Stimulated activated CD4-positive, alpha-beta T cell treated with anti-CD3 and anti-CD28 coated beads, Interleukin-4, amount 100 ng/mL, for 4 hours (primary cell): ENCODE measurements at regions not wholly inside any gene's neighbourhood (a gene's known extent, or its start where the extent isn't known, plus 50 kb on each side); places are given as distances from the start of the nearest gene placed in this dataset.

ENCODE experiments used
- DNase-seq, 2 experiments: peaks; one replicate each; pipeline ENCODE4 v3.0.0-alpha.2; 2020

- DNase-seq: no peak
These were observed 172.4 kb upstream of the SOX5 start for GRCh38 chr12:24121911-24122310.

GRCh38 chr12:24118668-24119067, 169.2 kb upstream of the SOX5 start:
- DNase-seq: no peak

- no peak for DNase-seq
These were observed 167.1 kb upstream of the SOX5 start for GRCh38 chr12:24116548-24116947.

GRCh38 chr12:24113701-24114100, 164.2 kb upstream of the SOX5 start:
- DNase-seq: no peak

- DNase-seq: no peak
These were observed 162.1 kb upstream of the SOX5 start for GRCh38 chr12:24111616-24112015.

- no peak for DNase-seq
These were observed 161.6 kb upstream of the SOX5 start for GRCh38 chr12:24111086-24111485.

- DNase-seq: no peak
These were observed 160.0 kb upstream of the SOX5 start for GRCh38 chr12:24109381-24110039.

GRCh38 chr12:24102676-24103075, 153.2 kb upstream of the SOX5 start:
- no peak for DNase-seq

GRCh38 chr12:24099576-24099975, 150.1 kb upstream of the SOX5 start:
- no peak for DNase-seq

GRCh38 chr12:24095245-24095644, 145.8 kb upstream of the SOX5 start:
- no peak for DNase-seq

GRCh38 chr12:24089510-24089890, 140.0 kb upstream of the SOX5 start:
- no peak for DNase-seq

- DNase-seq: no peak
These were observed 139.5 kb upstream of the SOX5 start for GRCh38 chr12:24088751-24089509.

GRCh38 chr12:24087294-24087693, 137.8 kb upstream of the SOX5 start:
- DNase-seq: no peak

GRCh38 chr12:24084800-24085199, 135.3 kb upstream of the SOX5 start:
- DNase-seq: no peak

- DNase-seq: no peak
These were observed 134.4 kb upstream of the SOX5 start for GRCh38 chr12:24083838-24084237.

- DNase-seq: no peak
These were observed 132.1 kb upstream of the SOX5 start for GRCh38 chr12:24081606-24082005.

GRCh38 chr12:24081092-24081529, 131.6 kb upstream of the SOX5 start:
- DNase-seq: no peak

- DNase-seq: no peak
These were observed 131.0 kb upstream of the SOX5 start for GRCh38 chr12:24080465-24080864.

- DNase-seq: no peak
These were observed 129.6 kb upstream of the SOX5 start for GRCh38 chr12:24079083-24079482.

GRCh38 chr12:24078318-24078765, 128.9 kb upstream of the SOX5 start:
- no peak for DNase-seq

GRCh38 chr12:24077161-24077560, 127.7 kb upstream of the SOX5 start:
- DNase-seq: no peak

GRCh38 chr12:24075650-24076049, 126.2 kb upstream of the SOX5 start:
- DNase-seq: no peak

- DNase-seq: no peak
These were observed 123.8 kb upstream of the SOX5 start for GRCh38 chr12:24073170-24073810.

- DNase-seq: no peak
These were observed 122.8 kb upstream of the SOX5 start for GRCh38 chr12:24072302-24072701.
